SK-N-SH (cell line): ENCODE measurements at regions not wholly inside any gene's neighbourhood (a gene's known extent, or its start where the extent isn't known, plus 50 kb on each side); places are given as distances from the start of the nearest gene placed in this dataset.
"Not testable (repeated sequence)": the region's sequence is repeated elsewhere in the genome, so short reads cannot be mapped to it uniquely, and the experiment has no call there.

ENCODE experiments used
- CTCF ChIA-PET: fragments of 300-600, 350-600 bp; formaldehyde crosslinking; extraction: SDS; loops from one replicate; lab custom pipeline; 2021; lab: Yijun Ruan, JAX
- POLR2A ChIA-PET: fragments of 350-600 bp; sonication (Branson Sonifier 250); formaldehyde crosslinking; extraction: SDS; loops from one replicate; lab custom pipeline; 2020; ENCODE audit warnings: antibody characterized with exemption, inconsistent platforms; lab: Yijun Ruan, JAX
- DNase-seq: peaks from one replicate; pipeline ENCODE4 v3.0.0; 2012
- H2AFZ ChIP-seq: fragments of 200-600 bp; sonication (generic); 2 replicates; pipeline ENCODE4 v1.8.1; 2016; ENCODE audit warnings: antibody characterized with exemption, mild to moderate bottlenecking, low read depth
- H3F3A ChIP-seq: fragments of 200-600 bp; sonication (generic); replicated peaks from 2 replicates; pipeline ENCODE3; 2016; ENCODE audit warnings: antibody characterized with exemption, mild to moderate bottlenecking; ENCODE audit not compliant: insufficient read depth
- H3K27ac ChIP-seq, 2 experiments: fragments of 200-500 bp in 1 of 2; fragments of 200-600 bp in 1 of 2; sonication (Bioruptor generic) in 1 of 2; sonication (generic), shearing (Covaris generic) in 1 of 2; 2 replicates each; pipeline versions ENCODE4 v1.5.1 to v1.6.1; 2014 to 2016; ENCODE audit warnings: low read depth in 2 of 2, inconsistent platforms in 1 of 2, low read length in 1 of 2, mild to moderate bottlenecking in 1 of 2, mixed read lengths in 1 of 2
- H3K27me3 ChIP-seq: fragments of 200-600 bp; sonication (generic), shearing (Covaris generic); 2 replicates; pipeline ENCODE4 v1.6.1; 2016; ENCODE audit warnings: mixed run types; ENCODE audit not compliant: insufficient read depth
- H3K36me3 ChIP-seq, 2 experiments: fragments of 200-500 bp in 1 of 2; fragments of 200-600 bp in 1 of 2; sonication (Bioruptor generic) in 1 of 2; sonication (generic) in 1 of 2; replicated peaks in 1 of 2; 2 replicates each; pipeline versions ENCODE3 to v1.5.1; 2014 to 2016; ENCODE audit warnings: low read length in 1 of 2, mild to moderate bottlenecking in 1 of 2; ENCODE audit not compliant: insufficient read depth in 2 of 2, control insufficient read depth in 1 of 2
- H3K4me1 ChIP-seq, 2 experiments: fragments of 200-500 bp in 1 of 2; fragments of 200-600 bp in 1 of 2; sonication (Bioruptor generic) in 1 of 2; sonication (generic), shearing (Covaris generic) in 1 of 2; 2 replicates each; pipeline versions ENCODE4 v1.5.1 to v1.6.1; 2014 to 2016; ENCODE audit warnings: low read depth in 1 of 2, low read length in 1 of 2, mixed run types in 1 of 2; ENCODE audit not compliant: insufficient read depth in 2 of 2, control insufficient read depth in 1 of 2
- H3K4me2 ChIP-seq: fragments of 200-600 bp; sonication (generic), shearing (Covaris generic); 2 replicates; pipeline ENCODE4 v1.6.1; 2017; ENCODE audit warnings: mixed run types
- H3K4me3 ChIP-seq, 2 experiments: fragments of 200-500 bp in 1 of 2; fragments of 200-600 bp in 1 of 2; sonication (Bioruptor generic) in 1 of 2; sonication (generic), shearing (Covaris generic) in 1 of 2; 2 replicates each; pipeline versions ENCODE4 v1.5.1 to v1.8.1; 2014 to 2016; ENCODE audit warnings: low read depth in 2 of 2, inconsistent platforms in 1 of 2, low read length in 1 of 2, mild to moderate bottlenecking in 1 of 2, mixed read lengths in 1 of 2, moderate library complexity in 1 of 2
- H3K79me2 ChIP-seq: fragments of 200-600 bp; sonication (generic); 2 replicates; pipeline ENCODE4 v1.8.1; 2017; ENCODE audit warnings: mild to moderate bottlenecking; ENCODE audit not compliant: insufficient read depth
- H3K9ac ChIP-seq: fragments of 200-600 bp; sonication (generic); 2 replicates; pipeline ENCODE4 v1.6.1; 2017; ENCODE audit warnings: mixed run types
- H3K9me2 ChIP-seq: fragments of 200-600 bp; sonication (generic); 2 replicates; pipeline ENCODE4 v1.6.1; 2017; ENCODE audit warnings: mixed run types
- H3K9me3 ChIP-seq: fragments of 200-600 bp; sonication (generic); 2 replicates; pipeline ENCODE4 v1.6.1; 2017; ENCODE audit warnings: mixed run types, mild to moderate bottlenecking, moderate library complexity
- H4K20me1 ChIP-seq: fragments of 200-600 bp; sonication (generic); 2 replicates; pipeline ENCODE4 v1.6.1; 2017; ENCODE audit warnings: mild to moderate bottlenecking, mixed run types; ENCODE audit not compliant: insufficient read depth
- ELF1 ChIP-seq: IDR thresholded peaks from 2 replicates; pipeline ENCODE4 v1.4.0; 2012
- EZH2phosphoT487 ChIP-seq: fragments of 200-600 bp; sonication (generic); IDR thresholded peaks from 2 replicates; pipeline ENCODE4 v1.6.1; 2017; ENCODE audit warnings: low read depth, mixed run types, mild to moderate bottlenecking, antibody characterized with exemption, moderate library complexity, borderline replicate concordance
- FOSL2 ChIP-seq: IDR thresholded peaks from 2 replicates; pipeline ENCODE4 v1.4.0; 2012; ENCODE audit warnings: low read depth, mild to moderate bottlenecking, moderate library complexity, borderline replicate concordance
- FOXM1 ChIP-seq: IDR thresholded peaks from 2 replicates; pipeline ENCODE4 v1.4.0; 2012; ENCODE audit warnings: low read depth, mild to moderate bottlenecking
- MEF2A ChIP-seq: IDR thresholded peaks from 2 replicates; pipeline ENCODE4 v1.4.0; 2012; ENCODE audit warnings: low read depth, borderline replicate concordance
- MXI1 ChIP-seq: IDR thresholded peaks from 2 replicates; pipeline ENCODE4 v1.6.1; 2012; ENCODE audit warnings: mild to moderate bottlenecking, low read depth, low read length, improper control_type of control experiment
- NRF1 ChIP-seq: IDR thresholded peaks from 2 replicates; pipeline ENCODE4 v1.6.1; 2012; ENCODE audit warnings: low read depth, mild to moderate bottlenecking, low read length
- RAD21 ChIP-seq: IDR thresholded peaks from 2 replicates; pipeline ENCODE4 v1.6.1; 2012; ENCODE audit warnings: mild to moderate bottlenecking, low read length
- SIN3A ChIP-seq: IDR thresholded peaks from 2 replicates; pipeline ENCODE4 v1.6.1; 2012; ENCODE audit warnings: low read depth, mild to moderate bottlenecking, low read length, moderate library complexity, borderline replicate concordance
- SMC3 ChIP-seq: IDR thresholded peaks from 2 replicates; pipeline ENCODE4 v1.6.1; 2012; ENCODE audit warnings: low read depth, low read length, improper control_type of control experiment
- WGBS: methylation state at CpG from one replicate; pipeline ENCODE4 v1.1.6; 2017; ENCODE audit warnings: low lambda C conversion rate; 5-methylcytosine and 5-hydroxymethylcytosine counted together
- TF ChIP-seq, protein P1 (sequence below): fragments of 150-350 bp; IDR thresholded peaks from 2 replicates; pipeline ENCODE4 v1.6.1; 2016; ENCODE audit warnings: mild to moderate bottlenecking, low read depth, low read length
- TF ChIP-seq, protein P2 (sequence below): IDR thresholded peaks from 2 replicates; pipeline ENCODE4; 2012
- TF ChIP-seq, protein P3 (sequence below): IDR thresholded peaks from 2 replicates; pipeline ENCODE4 v1.4.0; 2012; ENCODE audit warnings: low read depth, borderline replicate concordance
- TF ChIP-seq, protein P4 (sequence below): fragments of 200-600 bp; sonication (generic); IDR thresholded peaks from 2 replicates; pipeline ENCODE4 v1.6.1; 2017; ENCODE audit warnings: antibody characterized with exemption, mild to moderate bottlenecking, moderate library complexity

DNA sequence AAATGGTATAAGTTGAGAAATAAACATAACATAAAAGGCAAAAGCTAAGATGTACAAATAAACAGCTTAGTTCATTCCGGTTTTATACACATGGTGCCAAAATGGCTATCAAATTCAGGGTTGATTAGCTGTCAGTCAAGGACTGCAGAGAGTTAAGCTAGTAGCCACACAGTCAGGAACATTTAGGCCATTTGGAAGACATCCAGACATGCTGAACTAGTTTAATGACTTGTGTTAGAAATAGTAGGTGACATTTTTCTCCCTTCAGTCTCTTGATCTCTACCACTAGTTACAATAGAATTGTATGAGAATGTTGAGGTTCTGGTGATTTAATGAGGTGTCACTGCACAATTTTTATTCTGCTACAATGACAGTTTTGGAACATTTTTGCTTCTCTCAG lies 394.4 kb upstream of the SPHKAP start:
- TF ChIP-seq MEF2A: no peak
- no peak for TF ChIP-seq FOXM1
- TF ChIP-seq, protein P1, sequence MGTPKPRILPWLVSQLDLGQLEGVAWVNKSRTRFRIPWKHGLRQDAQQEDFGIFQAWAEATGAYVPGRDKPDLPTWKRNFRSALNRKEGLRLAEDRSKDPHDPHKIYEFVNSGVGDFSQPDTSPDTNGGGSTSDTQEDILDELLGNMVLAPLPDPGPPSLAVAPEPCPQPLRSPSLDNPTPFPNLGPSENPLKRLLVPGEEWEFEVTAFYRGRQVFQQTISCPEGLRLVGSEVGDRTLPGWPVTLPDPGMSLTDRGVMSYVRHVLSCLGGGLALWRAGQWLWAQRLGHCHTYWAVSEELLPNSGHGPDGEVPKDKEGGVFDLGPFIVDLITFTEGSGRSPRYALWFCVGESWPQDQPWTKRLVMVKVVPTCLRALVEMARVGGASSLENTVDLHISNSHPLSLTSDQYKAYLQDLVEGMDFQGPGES: no peak
- TF ChIP-seq RAD21: no peak
- TF ChIP-seq, protein P2, sequence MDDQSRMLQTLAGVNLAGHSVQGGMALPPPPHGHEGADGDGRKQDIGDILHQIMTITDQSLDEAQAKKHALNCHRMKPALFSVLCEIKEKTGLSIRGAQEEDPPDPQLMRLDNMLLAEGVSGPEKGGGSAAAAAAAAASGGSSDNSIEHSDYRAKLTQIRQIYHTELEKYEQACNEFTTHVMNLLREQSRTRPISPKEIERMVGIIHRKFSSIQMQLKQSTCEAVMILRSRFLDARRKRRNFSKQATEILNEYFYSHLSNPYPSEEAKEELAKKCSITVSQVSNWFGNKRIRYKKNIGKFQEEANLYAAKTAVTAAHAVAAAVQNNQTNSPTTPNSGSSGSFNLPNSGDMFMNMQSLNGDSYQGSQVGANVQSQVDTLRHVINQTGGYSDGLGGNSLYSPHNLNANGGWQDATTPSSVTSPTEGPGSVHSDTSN: no peak
- TF ChIP-seq MXI1: no peak
- TF ChIP-seq, protein P3, sequence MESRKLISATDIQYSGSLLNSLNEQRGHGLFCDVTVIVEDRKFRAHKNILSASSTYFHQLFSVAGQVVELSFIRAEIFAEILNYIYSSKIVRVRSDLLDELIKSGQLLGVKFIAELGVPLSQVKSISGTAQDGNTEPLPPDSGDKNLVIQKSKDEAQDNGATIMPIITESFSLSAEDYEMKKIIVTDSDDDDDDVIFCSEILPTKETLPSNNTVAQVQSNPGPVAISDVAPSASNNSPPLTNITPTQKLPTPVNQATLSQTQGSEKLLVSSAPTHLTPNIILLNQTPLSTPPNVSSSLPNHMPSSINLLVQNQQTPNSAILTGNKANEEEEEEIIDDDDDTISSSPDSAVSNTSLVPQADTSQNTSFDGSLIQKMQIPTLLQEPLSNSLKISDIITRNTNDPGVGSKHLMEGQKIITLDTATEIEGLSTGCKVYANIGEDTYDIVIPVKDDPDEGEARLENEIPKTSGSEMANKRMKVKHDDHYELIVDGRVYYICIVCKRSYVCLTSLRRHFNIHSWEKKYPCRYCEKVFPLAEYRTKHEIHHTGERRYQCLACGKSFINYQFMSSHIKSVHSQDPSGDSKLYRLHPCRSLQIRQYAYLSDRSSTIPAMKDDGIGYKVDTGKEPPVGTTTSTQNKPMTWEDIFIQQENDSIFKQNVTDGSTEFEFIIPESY: no peak
- no peaks in the 10 kb centered on the region for H3K36me3 ChIP-seq
- no peaks in the 10 kb centered on the region for H3K79me2 ChIP-seq
- ChIA-PET CTCF (no interaction called here), POLR2A (no interaction called here)
- H3K9me3 ChIP-seq: no peaks in the 10 kb centered on the region
- no peaks in the 10 kb centered on the region for H3K4me1 ChIP-seq
- no peak for DNase-seq
- H2AFZ ChIP-seq: no peak overlapping the region
- WGBS: 12% methylated on average over 1 of the region's 1 CpG
- no peaks in the 10 kb centered on the region for H3K9me2 ChIP-seq
- no peak overlapping the region for H3K9ac ChIP-seq
- H4K20me1 ChIP-seq: no peaks in the 10 kb centered on the region
- no peaks in the 10 kb centered on the region for H3F3A ChIP-seq
- H3K27me3 ChIP-seq: no peaks in the 10 kb centered on the region
- H3K4me3 ChIP-seq: no peak overlapping the region
- H3K4me2 ChIP-seq: no peak overlapping the region
- H3K27ac ChIP-seq: no peak overlapping the region

DNA sequence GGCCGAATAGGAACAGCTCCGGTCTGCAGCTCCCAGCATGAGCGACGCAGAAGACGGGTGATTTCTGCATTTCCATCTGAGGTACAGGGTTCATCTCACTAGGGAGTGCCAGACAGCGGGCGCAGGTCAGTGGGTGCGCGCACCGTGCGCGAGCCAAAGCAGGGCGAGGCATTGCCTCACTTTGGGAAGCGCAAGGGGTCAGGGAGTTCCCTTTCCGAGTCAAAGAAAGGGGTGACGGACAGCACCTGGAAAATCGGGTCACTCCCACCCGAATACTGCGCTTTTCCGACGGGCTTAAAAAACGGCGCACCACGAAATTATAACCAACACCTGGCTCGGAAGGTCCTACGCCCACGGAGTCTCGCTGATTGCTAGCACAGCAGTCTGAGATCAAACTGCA lies 386.8 kb upstream of the SPHKAP start:
- H3K4me3 ChIP-seq, H3K4me1 ChIP-seq, H2AFZ ChIP-seq, H3K27ac ChIP-seq, DNase-seq, H3F3A ChIP-seq, H4K20me1 ChIP-seq, H3K27me3 ChIP-seq, H3K36me3 ChIP-seq, POLR2A ChIA-PET, H3K79me2 ChIP-seq, H3K9me3 ChIP-seq, H3K4me2 ChIP-seq, H3K9me2 ChIP-seq, H3K9ac ChIP-seq: not testable (repeated sequence)
- CTCF ChIA-PET: interaction anchor here (0.7 kb wide), 1 partner anchor 591 kb away, joined by 3 read pairs; no protein-coding TSS in a partner anchor
- 68% methylated on average over 20 of the region's 28 CpGs for WGBS

DNA sequence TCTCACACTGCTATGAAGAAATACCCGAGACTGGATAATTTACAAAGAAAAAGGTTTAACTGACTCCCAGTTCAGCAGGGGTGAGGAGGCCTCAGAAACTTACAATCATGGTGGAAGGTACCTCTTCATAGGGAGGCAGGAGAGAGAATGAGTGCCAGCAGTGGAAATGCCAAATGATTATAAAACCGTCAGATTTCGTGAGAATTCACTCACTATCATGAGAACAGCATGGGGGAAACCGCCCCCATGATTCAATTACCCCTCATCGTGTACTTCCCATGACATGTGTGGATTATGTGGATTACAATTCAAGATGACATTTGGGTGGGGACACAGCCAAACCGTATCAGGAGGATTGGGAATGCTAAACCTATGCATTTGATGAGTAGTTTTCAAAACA lies 380.3 kb upstream of the SPHKAP start:
- H3K4me2 ChIP-seq: no peak overlapping the region
- H3K4me3 ChIP-seq: no peak overlapping the region
- no peaks in the 10 kb centered on the region for H4K20me1 ChIP-seq
- H3F3A ChIP-seq: no peaks in the 10 kb centered on the region
- H3K27ac ChIP-seq: no peak overlapping the region
- no peaks in the 10 kb centered on the region for H3K4me1 ChIP-seq
- POLR2A ChIA-PET: no interaction called here
- H3K9ac ChIP-seq: no peak overlapping the region
- DNase-seq: no peak
- no peaks in the 10 kb centered on the region for H3K27me3 ChIP-seq
- no peaks in the 10 kb centered on the region for H3K79me2 ChIP-seq
- CTCF ChIA-PET: no interaction called here
- no peaks in the 10 kb centered on the region for H3K9me3 ChIP-seq
- TF ChIP-seq ELF1: no peak
- no peak for TF ChIP-seq SMC3
- TF ChIP-seq NRF1: no peak
- no peak for TF ChIP-seq SIN3A
- no peak for TF ChIP-seq EZH2phosphoT487
- no peak for TF ChIP-seq FOSL2
- no peak for TF ChIP-seq MXI1
- TF ChIP-seq, protein P4, sequence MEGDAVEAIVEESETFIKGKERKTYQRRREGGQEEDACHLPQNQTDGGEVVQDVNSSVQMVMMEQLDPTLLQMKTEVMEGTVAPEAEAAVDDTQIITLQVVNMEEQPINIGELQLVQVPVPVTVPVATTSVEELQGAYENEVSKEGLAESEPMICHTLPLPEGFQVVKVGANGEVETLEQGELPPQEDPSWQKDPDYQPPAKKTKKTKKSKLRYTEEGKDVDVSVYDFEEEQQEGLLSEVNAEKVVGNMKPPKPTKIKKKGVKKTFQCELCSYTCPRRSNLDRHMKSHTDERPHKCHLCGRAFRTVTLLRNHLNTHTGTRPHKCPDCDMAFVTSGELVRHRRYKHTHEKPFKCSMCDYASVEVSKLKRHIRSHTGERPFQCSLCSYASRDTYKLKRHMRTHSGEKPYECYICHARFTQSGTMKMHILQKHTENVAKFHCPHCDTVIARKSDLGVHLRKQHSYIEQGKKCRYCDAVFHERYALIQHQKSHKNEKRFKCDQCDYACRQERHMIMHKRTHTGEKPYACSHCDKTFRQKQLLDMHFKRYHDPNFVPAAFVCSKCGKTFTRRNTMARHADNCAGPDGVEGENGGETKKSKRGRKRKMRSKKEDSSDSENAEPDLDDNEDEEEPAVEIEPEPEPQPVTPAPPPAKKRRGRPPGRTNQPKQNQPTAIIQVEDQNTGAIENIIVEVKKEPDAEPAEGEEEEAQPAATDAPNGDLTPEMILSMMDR: no peak
- no peaks in the 10 kb centered on the region for H3K36me3 ChIP-seq
- H3K9me2 ChIP-seq: no peaks in the 10 kb centered on the region
- 48% methylated on average over 6 of the region's 6 CpGs for WGBS
- H2AFZ ChIP-seq: no peak overlapping the region
